GM19452 (cell line): ENCODE measurements at regions not wholly inside any gene's neighbourhood (a gene's known extent, or its start where the extent isn't known, plus 50 kb on each side); places are given as distances from the start of the nearest gene placed in this dataset.
"Not testable (repeated sequence)": the region's sequence is repeated elsewhere in the genome, so short reads cannot be mapped to it uniquely, and the experiment has no call there.

Experiments
- ATAC-seq: cut with Tn5 transposase; IDR thresholded peaks from one replicate; pipeline ENCODE4 v1.9.1; 2021; ENCODE audit not compliant: unreplicated experiment

DNA sequence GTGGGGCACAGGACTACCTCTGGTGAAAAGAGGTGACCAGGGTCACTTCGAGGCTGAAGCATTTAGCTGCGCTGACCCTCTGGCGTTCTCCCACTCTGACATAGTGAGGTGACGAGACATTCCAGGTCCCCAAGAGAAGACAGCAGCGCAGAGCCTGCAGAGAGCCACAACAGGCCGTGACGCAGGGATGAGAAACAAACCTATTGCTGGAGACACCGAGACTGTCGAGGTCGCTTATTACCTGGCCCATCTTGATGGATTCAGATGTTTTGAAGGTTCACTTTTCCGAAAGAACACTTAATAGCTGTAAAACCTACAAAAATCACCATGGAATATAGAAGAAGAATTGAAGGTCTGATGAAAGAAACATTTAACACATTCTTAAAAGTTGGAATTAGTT is 466.3 kb downstream of the NR2F2 start:
- no peak for ATAC-seq

DNA sequence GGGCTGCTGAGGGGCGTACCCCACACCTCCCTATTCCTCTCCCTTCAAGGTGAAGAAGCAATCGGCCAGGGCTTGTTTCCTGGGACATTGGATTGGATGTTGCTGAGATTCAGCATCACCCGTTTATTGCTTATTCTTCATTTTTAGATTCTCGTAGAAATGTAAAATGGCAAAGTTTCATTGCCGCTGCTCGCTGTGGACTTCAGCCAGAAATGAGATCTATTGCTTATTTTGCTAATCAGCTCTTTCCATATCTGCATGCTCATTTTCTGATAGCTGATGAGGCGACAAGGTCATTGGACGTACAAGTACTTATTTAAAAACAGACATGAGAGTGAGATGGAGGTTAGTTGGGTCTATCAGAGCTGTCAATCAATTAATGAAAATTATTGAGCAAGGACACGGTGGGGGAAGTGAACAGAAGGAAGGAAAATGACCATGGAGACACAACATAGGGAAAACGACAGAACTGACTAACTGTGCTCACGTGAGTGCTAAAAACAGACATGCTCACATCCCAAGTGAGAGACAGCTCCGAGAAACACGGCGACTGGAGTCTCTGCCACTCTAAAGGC is 471.2 kb downstream of the NR2F2 start:
- ATAC-seq: no peak

DNA sequence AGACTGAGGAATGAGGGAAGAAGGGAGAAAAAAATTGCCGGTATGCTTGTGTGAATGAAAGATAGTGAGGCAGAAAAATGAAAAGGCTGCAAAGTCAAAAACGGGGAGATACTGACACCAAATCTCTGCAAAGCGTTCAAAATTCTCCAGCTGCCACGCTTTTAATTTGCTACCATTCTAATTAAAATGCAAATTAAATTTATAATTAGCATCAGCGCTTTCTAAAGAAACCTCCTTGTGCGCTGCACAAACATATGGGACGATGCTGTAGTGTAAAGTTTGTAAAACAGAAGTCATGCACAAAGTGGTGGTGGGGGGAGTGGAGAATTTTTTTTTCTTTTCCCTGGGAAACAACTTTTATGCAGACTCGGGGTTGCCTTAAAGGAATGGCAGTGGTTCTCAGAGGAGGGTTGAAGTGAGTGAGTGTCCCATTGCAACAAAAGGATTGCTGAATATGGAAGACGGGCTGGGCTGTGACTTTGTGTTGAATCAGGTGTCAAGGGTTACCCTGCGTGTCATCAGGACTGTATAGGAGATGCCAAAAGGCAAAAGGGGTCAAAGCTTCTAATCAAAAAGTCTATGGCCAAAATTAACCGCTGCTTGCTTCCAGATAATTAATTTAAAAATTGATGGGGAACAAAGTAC is 472.2 kb downstream of the NR2F2 start:
- no peak for ATAC-seq

DNA sequence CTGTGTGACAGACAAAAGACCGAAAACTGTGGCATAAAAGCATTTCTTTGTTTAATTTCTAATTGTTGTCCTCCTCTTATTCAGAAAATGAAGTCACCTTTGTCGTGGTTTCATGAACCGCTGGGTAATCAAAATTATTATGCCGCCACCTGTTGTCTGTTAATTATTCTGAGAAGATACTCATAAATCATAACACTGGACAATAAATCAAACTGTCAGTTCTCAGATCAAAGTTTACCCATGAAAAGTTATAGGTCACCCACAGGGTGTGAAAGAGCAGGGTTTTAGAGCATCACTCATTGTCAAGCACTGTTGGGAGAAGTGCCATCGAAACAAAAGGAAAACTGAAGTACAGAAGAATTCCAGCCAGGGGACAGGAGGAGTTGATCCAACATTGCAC is 474.3 kb downstream of the NR2F2 start:
- no peak for ATAC-seq

DNA sequence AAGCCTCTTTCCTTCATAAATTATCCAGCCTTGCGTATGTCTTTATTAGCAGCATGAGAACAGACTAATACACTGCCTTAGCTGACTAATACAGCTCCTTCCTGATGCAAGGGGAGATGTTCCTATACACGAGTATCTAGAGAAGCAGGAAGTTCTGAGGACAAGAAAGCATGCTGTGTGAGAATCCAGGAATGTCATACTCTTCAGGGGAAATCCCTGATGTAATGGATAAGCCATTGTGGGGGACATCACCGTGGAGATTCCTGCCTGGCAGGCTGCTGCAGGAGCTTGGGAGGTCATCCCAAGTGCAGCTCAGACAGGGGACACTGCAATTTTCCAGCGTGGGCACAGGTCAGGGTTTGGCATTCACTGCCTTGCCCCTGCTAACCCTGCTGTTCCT is 476.9 kb downstream of the NR2F2 start:
- no peak for ATAC-seq

DNA sequence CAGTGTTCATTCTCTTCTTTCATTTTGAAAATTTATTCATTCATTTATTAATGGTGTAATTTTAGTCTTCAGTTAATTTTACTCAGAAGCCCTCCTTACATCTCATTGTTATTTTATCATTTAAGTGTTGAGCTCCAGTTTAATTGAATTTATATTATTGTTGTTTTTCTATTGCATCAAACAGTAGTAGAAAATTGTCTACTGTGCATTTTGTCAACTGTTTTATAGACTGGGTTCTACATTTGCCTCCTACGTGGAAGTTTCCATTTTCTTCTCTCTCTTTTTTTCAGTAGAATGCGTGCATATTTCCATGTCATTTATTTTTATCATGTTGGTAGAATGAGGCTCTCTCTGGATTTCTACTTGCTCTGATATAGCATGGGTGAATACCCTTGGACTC is 487.4 kb downstream of the NR2F2 start:
- ATAC-seq: no peak

DNA sequence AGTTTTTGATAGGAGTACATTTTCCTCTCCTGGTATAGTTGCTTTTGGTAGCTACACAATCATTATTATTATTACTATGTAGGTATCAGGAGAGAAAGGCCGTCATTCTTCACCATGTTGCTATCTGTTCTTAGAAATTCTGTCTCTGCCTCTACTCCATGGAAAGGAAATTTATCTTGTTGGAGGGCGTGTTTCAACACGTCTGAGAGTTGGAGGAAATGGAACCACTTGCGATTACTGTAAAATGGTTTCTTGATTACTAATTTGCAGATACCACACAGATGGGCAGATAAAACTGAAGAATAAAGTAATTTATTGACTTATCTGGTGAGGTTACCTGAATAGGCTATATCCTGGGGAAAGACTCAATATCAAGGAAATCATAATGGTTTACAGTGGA is 488.4 kb downstream of the NR2F2 start:
- no peak for ATAC-seq

DNA sequence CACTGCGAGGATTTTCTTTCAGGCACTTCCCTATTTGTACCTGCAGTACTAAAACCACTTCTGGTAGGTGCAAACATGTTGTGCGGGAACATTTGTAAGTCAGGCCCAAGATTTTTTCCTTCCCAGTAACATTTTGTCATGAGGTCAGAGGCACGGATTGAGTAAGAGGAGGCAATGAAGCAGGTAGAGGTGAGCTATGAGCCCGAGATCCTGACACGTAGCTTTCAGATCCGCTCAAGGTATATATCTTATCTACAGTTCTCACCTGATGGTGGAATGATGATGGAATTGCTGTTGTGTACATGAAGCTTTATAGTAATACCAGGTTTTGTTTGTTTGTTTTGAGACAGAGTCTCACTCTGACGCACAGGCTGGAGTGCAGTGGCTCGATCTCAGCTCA is 497.5 kb downstream of the NR2F2 start:
- ATAC-seq: no peak

DNA sequence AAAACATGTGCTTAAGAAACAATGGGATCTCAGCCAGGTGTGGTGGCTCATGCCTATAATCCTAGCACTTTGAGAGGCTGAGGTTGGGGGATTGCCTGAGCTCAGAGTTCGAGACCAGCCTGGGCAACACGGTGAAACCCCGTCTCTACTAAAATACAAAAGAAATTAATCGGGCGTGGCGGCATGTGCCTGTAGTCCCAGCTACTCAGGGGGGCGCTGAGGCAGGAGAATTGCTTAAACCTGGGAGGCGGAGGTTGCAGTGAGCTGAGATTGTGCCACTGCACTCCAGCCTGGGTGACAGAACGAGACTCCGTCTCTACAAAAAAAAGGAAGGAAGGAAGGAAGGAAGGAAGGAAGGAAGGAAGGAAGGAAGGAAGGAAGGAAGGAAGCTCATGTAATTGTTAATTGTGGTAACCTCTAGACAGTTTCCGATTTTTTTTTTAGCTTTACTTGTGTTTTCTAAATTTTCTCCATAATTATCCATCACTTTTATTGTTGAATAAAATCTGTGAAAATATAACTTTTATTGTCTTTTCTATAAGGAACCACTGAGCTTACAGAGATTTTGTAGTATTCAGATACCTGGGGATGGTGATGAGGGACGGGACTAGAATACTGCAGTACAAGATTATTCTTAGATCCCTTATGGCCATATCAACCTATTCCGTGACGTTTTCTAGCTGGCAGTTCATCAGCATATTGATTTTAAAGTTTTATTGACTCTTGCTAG is 506.9 kb downstream of the NR2F2 start:
- no peak for ATAC-seq

DNA sequence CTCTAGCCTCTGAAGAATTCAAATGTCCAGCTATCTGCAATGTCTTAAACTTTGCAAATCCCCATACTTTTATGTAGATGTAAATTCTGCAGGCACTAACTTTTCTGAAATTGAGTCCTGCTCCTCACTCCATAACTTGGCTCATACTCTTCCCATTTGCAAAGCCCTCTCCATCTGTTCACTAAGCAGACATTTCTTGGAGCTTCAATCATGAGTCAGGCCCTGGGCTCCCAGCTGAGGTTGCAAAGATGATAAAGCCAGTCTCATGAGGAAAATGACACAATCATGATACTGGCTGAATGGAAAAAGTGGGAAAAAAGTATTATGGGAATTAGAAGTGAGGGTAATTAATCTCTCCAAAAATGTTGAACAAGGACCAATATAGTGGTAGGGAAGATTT is 507.6 kb downstream of the NR2F2 start:
- ATAC-seq: no peak

DNA sequence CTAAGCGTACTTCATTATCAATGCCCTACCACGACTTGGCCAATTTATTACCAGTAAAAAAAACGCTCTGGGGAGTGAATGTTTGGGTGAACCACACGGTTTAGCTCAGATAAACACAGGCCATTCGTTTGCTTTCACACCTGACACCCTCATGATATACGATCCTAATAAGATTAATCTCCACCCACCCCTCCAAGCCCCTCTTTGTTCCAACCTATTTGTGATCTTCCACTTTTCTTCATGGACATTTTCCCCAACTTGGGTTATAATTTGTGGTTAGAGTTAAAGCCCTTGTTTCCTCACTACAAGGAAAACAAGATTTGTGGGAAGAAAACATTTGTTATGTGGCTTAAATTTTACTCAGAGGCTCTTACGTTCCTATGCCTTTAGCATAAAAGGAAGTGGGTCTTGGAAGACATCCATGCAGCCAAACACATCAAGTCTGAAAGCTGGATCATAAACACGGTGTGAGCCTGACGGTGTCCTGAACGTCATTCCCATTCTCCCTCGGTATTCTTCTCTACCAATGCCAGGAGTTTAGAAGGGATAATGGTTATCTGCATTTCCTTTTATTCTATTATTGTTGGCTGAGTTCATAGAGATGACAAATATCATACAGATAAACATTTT is 518.9 kb downstream of the NR2F2 start:
- ATAC-seq: no peak

DNA sequence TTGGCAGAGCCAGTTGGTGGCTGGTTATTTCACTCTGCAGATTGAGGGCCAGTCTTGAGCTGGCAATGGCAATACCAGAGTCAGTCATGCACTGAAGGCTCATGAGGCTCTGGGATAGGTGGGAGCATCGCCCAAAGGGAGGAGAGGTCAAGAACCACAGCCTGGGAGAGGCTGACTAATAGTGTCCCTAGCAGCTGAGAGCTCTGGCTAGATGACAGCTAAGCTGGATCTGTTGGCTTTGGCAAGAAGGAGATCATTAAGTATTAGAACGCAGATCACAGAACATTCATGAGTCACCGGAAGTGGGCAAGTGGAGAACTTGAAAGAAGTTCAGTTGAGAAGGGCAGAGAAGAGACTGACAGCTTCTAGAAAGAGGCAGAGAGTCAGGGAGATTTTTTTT is 521.1 kb downstream of the NR2F2 start:
- ATAC-seq: no peak

DNA sequence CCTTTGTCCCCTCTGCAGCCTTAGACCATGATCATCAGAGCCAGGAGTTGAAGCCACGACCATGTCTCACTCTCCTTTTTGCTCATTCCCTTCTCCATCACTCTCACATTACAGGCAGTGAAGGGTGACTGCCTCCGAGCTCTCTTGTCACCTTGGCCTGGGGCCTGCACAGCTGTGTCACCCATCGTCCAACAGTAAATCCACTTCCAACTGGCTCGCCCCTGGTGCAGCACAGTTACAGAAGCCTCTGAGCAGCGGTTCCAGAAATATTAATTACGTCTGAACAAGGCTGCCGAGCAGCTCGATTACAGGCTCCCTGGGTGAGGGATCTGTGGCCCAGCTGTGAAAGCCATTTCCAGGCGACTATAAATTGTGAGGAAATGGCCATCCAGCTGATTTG is 528.2 kb downstream of the NR2F2 start:
- ATAC-seq: no peak

DNA sequence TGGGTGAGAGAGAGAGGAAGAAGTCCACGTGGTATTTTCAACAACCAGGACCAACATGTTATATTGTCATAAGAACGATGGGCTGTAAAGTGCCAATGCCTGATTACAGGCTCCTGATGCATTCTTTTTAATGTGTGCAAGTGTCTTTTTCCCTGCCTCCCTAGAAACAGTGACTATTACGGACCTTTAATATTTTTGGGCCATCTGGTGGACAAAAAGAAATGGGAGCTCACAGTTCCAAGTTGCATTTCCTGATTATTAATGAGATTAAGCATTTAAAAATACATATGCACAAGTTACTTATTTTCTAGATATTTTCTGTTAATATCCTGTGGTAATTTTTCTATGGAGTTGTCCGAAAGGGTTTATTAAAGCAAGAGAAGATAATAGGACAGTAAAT is 530.2 kb downstream of the NR2F2 start:
- no peak for ATAC-seq

DNA sequence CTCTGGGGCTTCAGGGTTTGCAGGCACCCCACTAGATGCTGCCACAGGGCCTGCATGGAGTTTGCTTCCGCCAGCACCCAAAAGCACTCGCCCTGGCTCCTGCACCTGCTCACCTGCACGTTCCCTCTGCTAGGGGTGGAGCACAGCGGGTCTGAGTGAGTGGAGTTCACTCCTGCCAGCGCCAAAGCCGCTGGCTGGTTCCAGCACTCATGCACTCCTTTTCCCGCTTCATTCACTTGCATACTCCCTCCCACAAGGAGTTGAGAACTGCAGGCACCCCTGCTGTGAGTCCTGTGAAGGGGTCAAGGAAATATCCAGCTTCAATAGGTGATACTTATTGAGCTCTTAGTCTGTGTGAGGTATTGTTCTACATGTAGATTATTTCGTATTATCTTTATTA is 537.5 kb downstream of the NR2F2 start:
- ATAC-seq: no peak

DNA sequence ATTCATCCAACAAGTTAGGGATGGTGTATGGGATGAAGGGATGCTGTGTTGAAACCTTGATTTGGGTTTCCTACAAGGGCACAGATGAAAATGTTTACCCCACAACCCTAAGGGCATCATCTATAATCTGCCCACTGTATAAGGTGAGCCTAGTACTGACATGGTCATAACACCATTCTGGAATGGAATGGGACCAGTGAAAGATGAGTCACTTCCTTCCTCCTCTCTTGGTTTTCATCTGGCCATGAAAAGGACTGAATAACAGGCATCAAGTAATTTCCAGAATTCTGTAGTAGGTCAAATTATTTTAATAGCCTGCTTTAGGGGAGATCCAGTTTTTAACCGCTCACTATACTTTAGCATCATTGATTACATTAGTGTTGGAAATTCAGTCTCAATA is 538.6 kb downstream of the NR2F2 start:
- ATAC-seq: no peak

DNA sequence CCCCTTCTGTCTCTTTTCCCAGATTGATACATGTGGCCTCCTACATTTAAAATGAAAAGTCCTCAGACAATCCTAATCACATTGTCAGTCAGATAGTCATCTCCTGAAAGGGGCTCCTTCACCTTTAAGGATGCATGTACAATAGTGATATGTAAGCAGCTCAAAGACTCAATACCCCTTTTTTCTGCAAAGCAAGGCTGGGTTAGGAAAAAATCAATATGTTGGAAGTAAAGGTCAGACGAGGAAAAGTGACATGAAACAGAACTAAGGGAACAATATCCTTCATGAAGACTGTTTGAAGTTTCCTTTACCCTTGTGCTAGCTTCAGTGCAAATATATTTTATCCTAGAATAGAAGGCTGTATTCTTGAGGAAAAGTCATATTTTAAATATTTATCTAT is 539.3 kb downstream of the NR2F2 start:
- ATAC-seq: no peak

DNA sequence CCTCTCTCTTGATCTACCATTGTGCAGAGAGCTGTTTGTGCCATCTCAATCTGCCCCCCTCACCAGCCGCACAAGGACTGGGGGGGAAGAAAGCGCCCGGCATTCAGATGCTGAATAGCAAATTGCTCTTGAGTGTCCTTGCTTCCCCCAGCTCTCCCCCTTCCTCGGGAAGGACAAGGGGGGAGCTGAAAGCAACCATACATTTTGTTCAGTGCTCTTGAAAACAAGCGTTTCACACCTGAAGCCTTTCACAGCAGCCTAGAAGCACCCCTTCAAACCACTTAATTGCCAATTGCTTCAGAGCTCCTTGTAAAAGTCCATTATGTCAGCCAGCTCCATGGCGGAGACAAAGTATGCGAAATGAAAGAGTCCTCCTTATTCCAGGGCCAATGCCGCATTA is 540.1 kb downstream of the NR2F2 start:
- ATAC-seq: no peak

DNA sequence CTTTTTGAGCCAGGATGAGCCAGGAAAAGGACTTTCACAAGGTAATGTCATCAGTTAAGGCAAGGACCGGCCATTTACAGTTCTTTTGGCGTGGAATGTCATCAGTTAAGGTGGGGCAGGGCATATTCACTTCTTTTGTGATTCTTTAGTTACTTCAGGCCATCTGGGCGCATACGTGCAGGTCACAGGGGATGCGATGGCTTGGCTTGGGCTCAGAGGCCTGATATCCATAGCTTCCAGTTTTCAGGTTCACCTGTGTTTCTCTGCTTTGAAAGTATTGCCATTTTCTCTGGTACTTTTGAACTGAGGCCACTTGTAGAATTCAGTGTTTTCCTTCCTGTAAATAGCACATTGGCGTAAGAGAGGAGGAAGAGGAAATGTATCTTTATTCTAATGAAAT is 546.9 kb downstream of the NR2F2 start:
- ATAC-seq: not testable (repeated sequence)

DNA sequence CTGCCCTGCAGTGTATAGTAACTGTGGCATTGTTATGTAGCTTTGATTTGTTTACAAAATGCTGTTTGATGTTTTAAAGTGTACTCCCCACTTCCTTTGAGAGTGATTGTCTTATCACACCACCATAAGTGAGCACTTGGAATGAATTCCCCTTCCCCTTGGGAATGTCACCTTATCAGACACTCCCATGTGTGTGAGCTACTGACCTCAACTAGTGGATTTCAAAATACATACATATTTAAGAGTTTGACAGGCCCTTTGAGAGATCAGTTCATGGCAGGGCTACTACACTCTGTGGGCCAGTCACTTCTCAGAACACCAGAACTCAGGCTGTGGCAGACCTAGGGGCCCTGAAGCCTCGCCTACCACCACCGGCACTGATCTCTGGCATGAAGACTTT is 547.6 kb downstream of the NR2F2 start:
- no peak for ATAC-seq

DNA sequence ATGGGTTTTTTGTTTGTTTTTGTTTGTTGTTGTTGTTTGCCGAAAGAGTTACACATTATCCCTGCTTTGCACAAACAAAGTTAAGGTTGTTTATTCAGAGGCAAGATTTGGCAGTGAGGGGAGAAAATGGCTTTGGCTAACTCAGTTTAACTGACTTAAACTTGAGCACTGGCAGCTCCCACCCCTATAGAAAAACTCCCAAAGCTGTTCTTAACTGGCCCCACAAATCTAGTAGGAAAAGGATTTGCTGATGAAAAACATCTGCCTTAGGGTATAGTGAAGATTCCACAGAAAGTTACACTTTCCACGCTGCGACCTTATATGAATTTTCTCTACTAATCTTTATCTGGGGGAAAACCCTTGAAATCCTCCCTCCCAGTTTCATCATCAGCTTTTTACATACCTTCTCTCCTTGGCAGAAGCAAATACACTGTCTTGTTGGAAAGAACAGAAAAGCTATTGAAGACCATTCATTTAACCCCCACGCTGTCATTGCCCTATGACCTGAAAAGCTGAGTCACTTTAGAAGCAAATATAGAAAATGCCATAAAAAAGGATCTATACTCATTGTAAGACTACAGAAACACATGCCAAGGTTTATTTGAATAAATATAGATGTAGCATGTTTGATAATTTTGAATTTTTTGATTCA is 551.7 kb downstream of the NR2F2 start:
- ATAC-seq: no peak

DNA sequence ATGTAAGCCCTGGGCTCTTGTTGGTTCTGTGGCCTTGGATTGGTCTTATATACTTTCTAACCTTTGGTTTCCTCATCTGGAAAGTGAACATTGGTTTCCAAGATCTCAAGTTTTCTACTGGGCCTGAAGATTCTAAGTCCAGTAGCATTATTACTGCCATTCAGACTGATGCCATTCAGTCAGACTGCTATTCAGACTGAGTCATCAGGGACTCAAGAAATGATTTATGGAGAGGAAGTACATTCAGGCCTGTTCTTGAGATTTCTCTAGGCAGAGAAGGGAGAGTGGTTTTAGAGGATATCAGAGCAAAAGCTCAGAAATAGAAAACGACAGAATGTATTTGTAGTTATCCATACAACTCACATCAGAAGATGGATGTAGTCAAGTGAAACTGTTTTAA is 557.2 kb downstream of the NR2F2 start:
- ATAC-seq: no peak
